HEK293T (cell line): ENCODE measurements at regions not wholly inside any gene's neighbourhood (a gene's known extent, or its start where the extent isn't known, plus 50 kb on each side); places are given as distances from the start of the nearest gene placed in this dataset.

ENCODE experiments used
- CTCF ChIA-PET: fragments of 350-600 bp; formaldehyde crosslinking; extraction: SDS; loops from one replicate; lab custom pipeline; 2021; ENCODE audit warnings: antibody characterized with exemption, inconsistent platforms; lab: Yijun Ruan, JAX
- POLR2A ChIA-PET: fragments of 350-600 bp; formaldehyde crosslinking; extraction: SDS; loops from one replicate; lab custom pipeline; 2020; ENCODE audit warnings: antibody characterized with exemption, inconsistent platforms; lab: Yijun Ruan, JAX
- DNase-seq: peaks from one replicate; pipeline ENCODE4 v3.0.0; 2012; ENCODE audit warnings: mixed read lengths; ENCODE audit errors: extremely low spot score
- ARNT ChIP-seq: fragments of 450-650 bp; IDR thresholded peaks from 2 replicates; pipeline ENCODE4 v1.6.1; 2017; ENCODE audit warnings: mild to moderate bottlenecking
- BHLHE40 ChIP-seq: fragments of 450-650 bp; IDR thresholded peaks from 2 replicates; pipeline ENCODE4 v1.6.1; 2016; ENCODE audit warnings: mild to moderate bottlenecking, moderate library complexity, borderline replicate concordance
- CTBP1 ChIP-seq: fragments of 450-650 bp; IDR thresholded peaks from 2 replicates; pipeline ENCODE4 v1.6.1; 2016; ENCODE audit warnings: borderline replicate concordance
- ELF4 ChIP-seq: fragments of 450-650 bp; IDR thresholded peaks from 2 replicates; pipeline ENCODE4 v1.6.1; 2017; ENCODE audit warnings: antibody characterized with exemption
- FOXA1 ChIP-seq: fragments of 450-650 bp; IDR thresholded peaks from 2 replicates; pipeline ENCODE4 v1.6.1; 2016; ENCODE audit warnings: mild to moderate bottlenecking
- FOXK2 ChIP-seq: fragments of 450-650 bp; IDR thresholded peaks from 2 replicates; pipeline ENCODE4 v1.6.1; 2016; ENCODE audit warnings: mild to moderate bottlenecking
- FOXM1 ChIP-seq: fragments of 450-650 bp; IDR thresholded peaks from 2 replicates; pipeline ENCODE4 v1.6.1; 2017; ENCODE audit warnings: mild to moderate bottlenecking, borderline replicate concordance
- HDGF ChIP-seq: fragments of 450-650 bp; IDR thresholded peaks from 2 replicates; pipeline ENCODE4 v1.6.1; 2017; ENCODE audit warnings: antibody characterized with exemption, borderline replicate concordance
- L3MBTL2 ChIP-seq: fragments of 450-650 bp; conservative IDR thresholded peaks from 2 replicates; pipeline ENCODE4 v1.6.1; 2016; ENCODE audit warnings: mild to moderate bottlenecking
- LEF1 ChIP-seq: fragments of 450-650 bp; IDR thresholded peaks from 2 replicates; pipeline ENCODE4 v1.6.1; 2017; ENCODE audit warnings: mild to moderate bottlenecking, borderline replicate concordance
- NFRKB ChIP-seq: fragments of 450-650 bp; IDR thresholded peaks from 2 replicates; pipeline ENCODE4 v1.6.1; 2016; ENCODE audit warnings: mild to moderate bottlenecking, moderate library complexity
- PKNOX1 ChIP-seq: fragments of 450-650 bp; IDR thresholded peaks from 2 replicates; pipeline ENCODE4 v1.6.1; 2016
- SP1 ChIP-seq: fragments of 450-650 bp; IDR thresholded peaks from 2 replicates; pipeline ENCODE4 v1.6.1; 2017
- SUZ12 ChIP-seq: fragments of 450-650 bp; IDR thresholded peaks from 2 replicates; pipeline ENCODE4 v1.6.1; 2016; ENCODE audit warnings: mild to moderate bottlenecking
- TARDBP ChIP-seq: fragments of 450-650 bp; IDR thresholded peaks from 2 replicates; pipeline ENCODE4 v1.6.1; 2016
- ZNF384 ChIP-seq: fragments of 450-650 bp; IDR thresholded peaks from 2 replicates; pipeline ENCODE4 v1.6.1; 2016

GRCh38 chr5:15132816-15133405 is 261.3 kb upstream of the ANKH start:
- no peak for DNase-seq
- POLR2A ChIA-PET = no interaction called here
- CTCF ChIA-PET = no interaction called here
- no peak for TF ChIP-seq HDGF
- no peak for TF ChIP-seq SP1
- no peak for TF ChIP-seq L3MBTL2
- TF ChIP-seq NFRKB = no peak
- TF ChIP-seq SUZ12 = no peak
- no peak for TF ChIP-seq LEF1

GRCh38 chr5:15131909-15132308 is 260.3 kb upstream of the ANKH start:
- ChIA-PET CTCF (no interaction called here), POLR2A (no interaction called here)
- TF ChIP-seq FOXM1 (no peak), BHLHE40 (no peak)
- no peak for DNase-seq

GRCh38 chr5:15124871-15125568 is 253.4 kb upstream of the ANKH start:
- DNase-seq = no peak

GRCh38 chr5:15124461-15124860 is 252.9 kb upstream of the ANKH start:
- TF ChIP-seq ZNF384 (no peak), PKNOX1 (no peak), TARDBP (no peak)
- DNase-seq = no peak
- CTCF ChIA-PET = no interaction called here
- POLR2A ChIA-PET = no interaction called here

More at GRCh38 chr5:15124871-15125568, 253.4 kb upstream of the ANKH start:
- ChIA-PET CTCF (no interaction called here), POLR2A (no interaction called here)
- TF ChIP-seq HDGF (no peak), PKNOX1 (no peak), NFRKB (no peak), ARNT (no peak), ELF4 (no peak), BHLHE40 (no peak), ZNF384 (no peak), L3MBTL2 (no peak), TARDBP (no peak)

GRCh38 chr5:15117688-15118087 is 246.1 kb upstream of the ANKH start:
- ChIA-PET CTCF (no interaction called here), POLR2A (no interaction called here)
- DNase-seq = no peak
- TF ChIP-seq HDGF (no peak), LEF1 (no peak), FOXM1 (no peak), NFRKB (no peak), FOXA1 (no peak), CTBP1 (no peak), TARDBP (no peak), BHLHE40 (no peak), ZNF384 (no peak), L3MBTL2 (no peak), ELF4 (no peak)

GRCh38 chr5:15116996-15117395 is 245.4 kb upstream of the ANKH start:
- POLR2A ChIA-PET = no interaction called here
- no peak for DNase-seq
- TF ChIP-seq TARDBP (no peak), PKNOX1 (no peak), L3MBTL2 (no peak), SUZ12 (no peak), FOXM1 (no peak), BHLHE40 (no peak), NFRKB (no peak), SP1 (no peak)
- CTCF ChIA-PET = no interaction called here

GRCh38 chr5:15106530-15107283 is 235.1 kb upstream of the ANKH start:
- TF ChIP-seq BHLHE40 = no peak
- TF ChIP-seq SP1 = no peak
- TF ChIP-seq FOXA1 = no peak
- TF ChIP-seq ZNF384 = no peak
- no peak for TF ChIP-seq SUZ12
- TF ChIP-seq FOXK2 = no peak
- no peak for TF ChIP-seq ELF4
- ChIA-PET POLR2A (no interaction called here), CTCF (interaction anchor here (1.1 to 2.0 kb wide), 2 partner anchors 7 to 718 kb away, joined by 3 to 7 read pairs; no protein-coding TSS in a partner anchor)
- DNase-seq = no peak
